Activated T-helper 17 cell treated with anti-CD3 and anti-CD28 coated beads, Interleukin-2, amount 50 U/mL, for 72 hours (primary cell): ENCODE measurements at regions not wholly inside any gene's neighbourhood (a gene's known extent, or its start where the extent isn't known, plus 50 kb on each side); places are given as distances from the start of the nearest gene placed in this dataset.
"Not testable (repeated sequence)": the region's sequence is repeated elsewhere in the genome, so short reads cannot be mapped to it uniquely, and the experiment has no call there.

Source experiments
- ATAC-seq: fragments of 150-1000 bp; cut with Tn5 transposase; replicated peaks from 2 replicates; pipeline ENCODE4 v1.10.0; 2021; ENCODE audit warnings: mild to moderate bottlenecking, moderate library complexity
- H3K27ac Mint-ChIP-seq: one replicate; pipeline ENCODE4 v1.8.0; 2022; ENCODE audit warnings: mixed read lengths
- H3K27me3 Mint-ChIP-seq: one replicate; pipeline ENCODE4 v1.8.0; 2022; ENCODE audit warnings: mixed read lengths
- H3K36me3 Mint-ChIP-seq: one replicate; pipeline ENCODE4 v1.8.0; 2022; ENCODE audit warnings: low read depth, mild to moderate bottlenecking, mixed read lengths
- H3K4me1 Mint-ChIP-seq: one replicate; pipeline ENCODE4 v1.8.0; 2022; ENCODE audit warnings: mixed read lengths
- H3K4me3 Mint-ChIP-seq: one replicate; pipeline ENCODE4 v1.8.0; 2022; ENCODE audit warnings: mild to moderate bottlenecking, mixed read lengths
- H3K9me3 Mint-ChIP-seq: one replicate; pipeline ENCODE4 v1.8.0; 2022; ENCODE audit warnings: mixed read lengths

GRCh38 chr12:34226044-34226443 is 203.7 kb downstream of the ALG10 start:
- not testable (repeated sequence) for H3K36me3 Mint-ChIP-seq, ATAC-seq, H3K27ac Mint-ChIP-seq, H3K4me3 Mint-ChIP-seq, H3K4me1 Mint-ChIP-seq
- H3K9me3 Mint-ChIP-seq: peaks cover 12% of the 10 kb centered on the region
- peaks cover 12% of the 10 kb centered on the region for H3K27me3 Mint-ChIP-seq

DNA sequence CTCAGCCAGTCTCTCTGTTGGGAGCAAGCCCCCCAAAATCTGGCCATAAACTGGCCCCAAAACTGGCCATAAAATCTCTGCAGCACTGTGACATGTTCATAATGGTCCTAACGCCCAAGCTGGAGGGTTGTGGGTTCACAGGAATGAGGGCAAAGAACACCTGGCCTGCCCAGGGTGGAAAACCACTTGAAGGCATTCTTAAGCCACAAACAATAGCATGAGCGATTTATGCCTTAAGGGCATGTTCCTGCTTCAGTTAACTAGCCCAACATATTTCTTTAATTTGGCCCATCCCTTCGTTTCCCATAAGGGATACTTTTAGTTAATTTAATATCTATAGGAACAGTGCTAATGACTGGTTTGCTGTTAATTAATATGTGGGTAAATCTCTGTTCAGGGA is 205.8 kb downstream of the ALG10 start:
- Mint-ChIP-seq H3K27me3 (peaks cover 17% of the 10 kb centered on the region), H3K9me3 (peaks cover 12% of the 10 kb centered on the region)
- not testable (repeated sequence) for H3K4me1 Mint-ChIP-seq, ATAC-seq, H3K4me3 Mint-ChIP-seq, H3K27ac Mint-ChIP-seq, H3K36me3 Mint-ChIP-seq

DNA sequence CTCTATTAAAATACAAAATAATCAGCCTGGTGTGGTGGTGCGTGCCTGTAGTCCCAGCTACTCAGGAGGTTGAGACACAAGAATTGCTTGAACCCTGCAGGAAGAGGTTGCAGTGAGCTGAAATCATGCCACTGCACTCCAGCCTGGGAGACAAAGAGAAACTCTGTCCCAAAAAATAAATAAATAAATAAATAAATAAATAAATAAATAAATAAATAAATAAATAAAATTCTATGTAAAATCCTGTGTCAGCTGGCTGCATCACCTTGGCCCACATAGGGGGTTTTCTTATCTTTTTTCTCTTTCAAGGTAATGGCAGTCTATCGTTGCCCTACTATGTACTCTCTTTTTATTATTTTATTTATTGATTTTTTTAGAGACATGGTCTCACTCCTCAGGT is 206.7 kb downstream of the ALG10 start:
- not testable (repeated sequence) for H3K4me3 Mint-ChIP-seq, H3K36me3 Mint-ChIP-seq, H3K27ac Mint-ChIP-seq, H3K4me1 Mint-ChIP-seq, ATAC-seq
- Mint-ChIP-seq H3K9me3 (peaks cover 12% of the 10 kb centered on the region), H3K27me3 (peaks cover 17% of the 10 kb centered on the region)

DNA sequence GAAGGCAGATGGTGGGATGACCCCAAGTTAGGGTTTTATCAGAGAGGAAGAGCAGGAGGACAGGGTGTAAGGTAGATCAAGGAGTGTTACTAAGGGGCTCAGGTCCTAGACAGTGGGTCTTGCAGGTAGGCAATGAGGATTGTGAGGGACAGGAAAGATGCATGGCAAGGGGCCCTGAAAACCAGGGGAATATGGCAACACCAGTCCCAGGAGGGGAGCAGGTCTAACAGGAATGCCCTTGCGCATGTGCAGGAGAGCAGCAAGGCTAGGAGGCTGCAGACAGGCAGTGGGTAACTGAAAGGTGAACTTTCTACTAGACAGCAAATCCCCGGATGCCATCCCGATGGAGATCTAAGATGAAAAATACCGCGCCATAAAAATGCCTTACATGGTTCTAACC is 211.3 kb downstream of the ALG10 start:
- no peaks in the 10 kb centered on the region for H3K36me3 Mint-ChIP-seq
- no peaks in the 10 kb centered on the region for H3K4me1 Mint-ChIP-seq
- H3K27ac Mint-ChIP-seq: no peak overlapping the region
- no peak overlapping the region for H3K4me3 Mint-ChIP-seq
- no peak for ATAC-seq
- peaks cover under 1% of the 10 kb centered on the region for H3K9me3 Mint-ChIP-seq
- H3K27me3 Mint-ChIP-seq: peaks cover 10% of the 10 kb centered on the region

DNA sequence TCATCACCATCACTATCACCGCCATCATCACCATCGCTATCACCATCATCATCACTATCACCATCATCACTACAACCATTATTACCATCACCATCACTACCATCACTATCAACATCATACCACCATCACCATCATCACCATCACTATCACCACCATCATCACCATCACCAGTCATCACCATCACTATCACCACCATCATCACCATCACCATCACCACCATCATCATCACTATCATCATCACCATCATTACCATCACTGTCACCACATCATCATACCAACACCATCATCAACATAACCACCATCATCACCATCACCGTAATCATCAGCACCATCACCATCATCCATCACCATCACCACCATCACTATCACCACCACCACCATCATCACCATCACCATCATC is 213.8 kb downstream of the ALG10 start:
- H3K4me1 Mint-ChIP-seq: no peaks in the 10 kb centered on the region
- ATAC-seq: no peak
- H3K4me3 Mint-ChIP-seq: no peak overlapping the region
- H3K27me3 Mint-ChIP-seq: peaks cover 5% of the 10 kb centered on the region
- H3K27ac Mint-ChIP-seq: no peak overlapping the region
- H3K36me3 Mint-ChIP-seq: no peaks in the 10 kb centered on the region
- no peaks in the 10 kb centered on the region for H3K9me3 Mint-ChIP-seq

DNA sequence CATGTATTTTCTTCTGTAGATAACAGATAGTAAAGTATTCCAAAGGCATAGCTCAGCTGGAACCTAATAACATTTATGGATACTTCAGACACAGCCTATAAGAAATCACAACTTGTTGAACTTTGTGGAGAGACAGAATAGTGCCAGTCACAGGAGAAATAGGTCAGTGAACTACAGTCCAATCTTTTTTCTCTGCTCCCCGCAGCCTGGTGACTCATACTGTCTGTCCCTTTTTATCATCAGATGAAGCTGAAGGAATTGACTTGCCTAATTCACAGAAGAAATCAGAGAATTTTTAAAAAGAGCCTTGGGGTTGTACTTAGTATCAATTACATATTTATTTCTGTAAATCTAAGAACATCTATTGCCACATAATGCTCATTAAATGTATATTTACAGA is 222.3 kb downstream of the ALG10 start:
- Mint-ChIP-seq H3K9me3 (no peaks in the 10 kb centered on the region), H3K36me3 (no peaks in the 10 kb centered on the region), H3K27ac (no peak overlapping the region), H3K27me3 (peaks cover 8% of the 10 kb centered on the region), H3K4me1 (no peaks in the 10 kb centered on the region), H3K4me3 (no peak overlapping the region)
- ATAC-seq: no peak

- Mint-ChIP-seq H3K27me3 (peaks cover 9% of the 10 kb centered on the region), H3K4me1 (no peaks in the 10 kb centered on the region), H3K4me3 (no peak overlapping the region), H3K36me3 (no peaks in the 10 kb centered on the region), H3K27ac (no peak overlapping the region), H3K9me3 (no peaks in the 10 kb centered on the region)
- no peak for ATAC-seq
These were observed 227.0 kb downstream of the ALG10 start for GRCh38 chr12:34249271-34249670.

GRCh38 chr12:34251879-34252278 is 229.6 kb downstream of the ALG10 start:
- not testable (repeated sequence) for H3K9me3 Mint-ChIP-seq, ATAC-seq, H3K36me3 Mint-ChIP-seq, H3K27me3 Mint-ChIP-seq, H3K27ac Mint-ChIP-seq, H3K4me3 Mint-ChIP-seq, H3K4me1 Mint-ChIP-seq

DNA sequence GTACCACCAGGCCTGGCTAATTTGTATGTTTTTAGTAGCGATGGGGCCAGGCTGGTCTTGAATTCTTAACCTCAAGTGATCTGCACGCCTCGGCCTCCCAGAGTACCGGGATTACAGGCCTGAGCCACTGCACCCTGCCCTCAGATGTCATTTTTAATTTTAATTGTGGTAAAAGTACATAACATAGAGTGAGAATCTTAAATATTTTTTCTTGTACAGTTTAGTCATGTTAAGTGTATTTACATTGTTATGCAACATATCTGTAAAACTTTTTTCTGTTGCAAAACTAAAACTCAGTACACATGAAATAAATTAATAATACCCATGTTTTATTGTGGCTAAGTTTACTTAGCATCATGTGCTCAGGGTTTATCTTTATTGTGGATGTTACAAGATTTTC is 231.4 kb downstream of the ALG10 start:
- no peaks in the 10 kb centered on the region for H3K9me3 Mint-ChIP-seq

DNA sequence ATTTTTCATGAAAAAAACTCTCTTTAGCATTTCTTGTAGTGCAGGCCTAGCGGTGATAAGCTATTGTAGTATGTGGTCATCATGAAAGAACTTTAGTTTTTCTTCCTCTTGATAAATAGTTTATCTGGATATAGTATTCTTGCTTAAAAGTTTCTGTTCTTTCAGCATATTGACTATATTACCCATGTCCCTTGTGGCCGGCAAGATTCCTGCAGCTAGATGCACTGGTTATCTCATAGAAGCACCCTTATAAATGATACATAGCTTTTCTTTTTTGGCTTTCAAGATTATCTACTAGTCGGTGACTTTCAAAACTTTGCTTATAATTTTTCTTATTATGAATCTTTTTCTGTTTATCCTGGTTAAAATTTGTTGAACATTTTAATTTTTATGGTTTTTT is 234.8 kb downstream of the ALG10 start:
- Mint-ChIP-seq H3K27me3 (no peaks in the 10 kb centered on the region), H3K36me3 (no peaks in the 10 kb centered on the region)

More for the DNA sequence above, 231.4 kb downstream of the ALG10 start:
- no peaks in the 10 kb centered on the region for H3K36me3 Mint-ChIP-seq
- no peak for ATAC-seq
- H3K4me1 Mint-ChIP-seq: no peaks in the 10 kb centered on the region
- peaks cover 5% of the 10 kb centered on the region for H3K27me3 Mint-ChIP-seq
- H3K27ac Mint-ChIP-seq: no peak overlapping the region
- H3K4me3 Mint-ChIP-seq: no peak overlapping the region

DNA sequence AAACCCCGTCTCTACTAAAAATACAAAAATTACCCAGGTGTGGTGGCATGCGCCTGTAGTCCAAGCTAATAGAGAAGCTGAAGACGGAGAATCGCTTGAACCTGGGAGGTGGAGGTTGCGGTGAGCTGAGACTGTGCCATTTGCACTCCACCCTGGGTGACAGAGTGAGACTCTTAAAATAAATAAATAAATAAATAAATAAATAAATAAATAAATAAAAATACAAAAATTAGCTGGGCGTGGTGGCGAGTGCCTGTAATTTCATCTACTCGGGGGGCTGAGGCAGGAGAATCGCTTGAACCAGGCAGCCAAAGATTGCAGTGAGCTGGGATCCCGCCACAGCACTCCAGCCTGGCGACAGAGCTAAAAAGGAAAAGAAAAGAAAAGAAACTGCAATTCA is 239.8 kb downstream of the ALG10 start:
- H3K36me3 Mint-ChIP-seq: not testable (repeated sequence)

More for the DNA sequence above, 234.8 kb downstream of the ALG10 start:
- Mint-ChIP-seq H3K9me3 (no peaks in the 10 kb centered on the region), H3K4me3 (no peak overlapping the region), H3K4me1 (no peaks in the 10 kb centered on the region), H3K27ac (no peak overlapping the region)
- no peak for ATAC-seq

DNA sequence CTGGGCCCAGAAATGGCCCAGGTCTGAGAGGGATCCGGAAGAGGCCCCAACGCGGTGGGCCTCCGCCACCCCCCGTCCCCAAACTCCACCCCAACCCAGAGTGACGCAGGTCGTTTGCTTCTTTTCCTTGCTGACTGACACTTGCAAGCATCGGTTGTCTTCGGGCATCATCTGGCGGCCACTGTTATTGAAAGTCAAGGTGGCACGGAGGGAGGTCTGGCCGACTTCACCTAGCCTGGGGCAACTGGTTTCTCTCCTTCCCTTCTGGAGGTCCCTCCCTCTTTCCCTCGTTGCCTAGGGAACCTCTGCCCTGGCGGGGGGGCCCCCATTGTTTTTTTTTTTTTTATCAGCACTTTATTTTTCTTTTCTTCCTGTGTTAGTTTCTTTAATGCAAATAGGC is 241.8 kb downstream of the ALG10 start:
- H3K9me3 Mint-ChIP-seq: no peaks in the 10 kb centered on the region
- peaks cover 4% of the 10 kb centered on the region for H3K27me3 Mint-ChIP-seq
- no peaks in the 10 kb centered on the region for H3K36me3 Mint-ChIP-seq
- no peaks in the 10 kb centered on the region for H3K4me1 Mint-ChIP-seq
- no peak for ATAC-seq
- H3K4me3 Mint-ChIP-seq: no peak overlapping the region
- H3K27ac Mint-ChIP-seq: no peak overlapping the region

More for the DNA sequence above, 239.8 kb downstream of the ALG10 start:
- not testable (repeated sequence) for ATAC-seq, H3K27me3 Mint-ChIP-seq, H3K9me3 Mint-ChIP-seq, H3K27ac Mint-ChIP-seq, H3K4me1 Mint-ChIP-seq, H3K4me3 Mint-ChIP-seq

- not testable (repeated sequence) for ATAC-seq, H3K4me3 Mint-ChIP-seq, H3K9me3 Mint-ChIP-seq
These were observed 251.4 kb downstream of the ALG10 start for GRCh38 chr12:34273703-34274102.

GRCh38 chr12:34275129-34275528 is 252.8 kb downstream of the ALG10 start:
- H3K4me3 Mint-ChIP-seq: no peak overlapping the region
- H3K36me3 Mint-ChIP-seq: no peaks in the 10 kb centered on the region
- peaks cover 7% of the 10 kb centered on the region for H3K27me3 Mint-ChIP-seq
- no peak overlapping the region for H3K27ac Mint-ChIP-seq
- H3K9me3 Mint-ChIP-seq: no peaks in the 10 kb centered on the region
- H3K4me1 Mint-ChIP-seq: no peaks in the 10 kb centered on the region
- no peak for ATAC-seq

More at GRCh38 chr12:34273703-34274102, 251.4 kb downstream of the ALG10 start:
- not testable (repeated sequence) for H3K4me1 Mint-ChIP-seq, H3K27me3 Mint-ChIP-seq, H3K27ac Mint-ChIP-seq, H3K36me3 Mint-ChIP-seq

DNA sequence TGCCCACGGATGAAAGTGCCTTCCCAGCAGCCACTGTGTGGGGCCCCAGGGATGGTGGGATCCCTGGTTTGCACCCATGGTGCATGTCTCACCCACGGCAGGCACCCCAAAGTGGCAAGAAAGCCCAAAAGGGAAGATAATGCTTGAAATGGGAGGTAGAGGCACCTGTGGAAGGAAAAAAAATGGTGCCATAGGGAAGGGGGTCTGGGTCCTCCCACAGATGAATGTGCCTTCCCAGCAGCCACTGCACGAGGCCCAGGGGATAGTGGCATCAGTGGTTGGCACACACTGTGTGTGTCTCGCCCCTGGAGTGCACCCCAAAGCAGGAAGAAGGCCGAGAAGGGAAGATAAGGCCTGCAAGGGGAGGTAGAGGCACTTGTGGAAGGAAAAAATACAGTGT is 264.2 kb downstream of the ALG10 start:
- no peak for ATAC-seq

DNA sequence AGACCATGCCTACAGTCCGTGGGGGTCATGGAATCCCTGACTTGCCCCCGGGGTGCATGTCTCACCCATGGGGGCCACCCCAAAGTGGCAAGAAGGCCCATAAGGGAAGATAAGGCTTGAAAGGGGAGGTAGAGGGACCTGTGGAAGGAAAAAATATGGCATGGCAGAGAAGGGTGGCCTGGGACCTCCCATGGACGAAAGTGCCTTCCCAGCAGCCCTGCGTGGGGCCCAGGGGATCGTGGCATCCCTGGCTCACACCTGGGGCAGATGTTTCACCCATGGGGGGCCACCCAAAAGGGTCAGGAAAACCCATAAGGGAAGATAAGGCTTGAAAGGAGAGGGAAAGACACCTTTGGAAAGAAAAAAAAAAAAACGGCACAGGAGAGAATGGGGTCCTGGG is 264.6 kb downstream of the ALG10 start:
- Mint-ChIP-seq H3K27me3 (no peaks in the 10 kb centered on the region), H3K36me3 (no peaks in the 10 kb centered on the region), H3K9me3 (peaks cover 12% of the 10 kb centered on the region), H3K4me1 (no peaks in the 10 kb centered on the region), H3K27ac (no peak overlapping the region), H3K4me3 (no peak overlapping the region)
- no peak for ATAC-seq

More for the DNA sequence above, 264.2 kb downstream of the ALG10 start:
- no peaks in the 10 kb centered on the region for H3K4me1 Mint-ChIP-seq
- peaks cover 12% of the 10 kb centered on the region for H3K9me3 Mint-ChIP-seq
- no peak overlapping the region for H3K4me3 Mint-ChIP-seq
- H3K27me3 Mint-ChIP-seq: no peaks in the 10 kb centered on the region
- no peaks in the 10 kb centered on the region for H3K36me3 Mint-ChIP-seq
- no peak overlapping the region for H3K27ac Mint-ChIP-seq
